22Rv1 (cell line): ENCODE measurements at regions not wholly inside any gene's neighbourhood (a gene's known extent, or its start where the extent isn't known, plus 50 kb on each side); places are given as distances from the start of the nearest gene placed in this dataset.

ENCODE experiments used
- ZFX ChIP-seq: fragments of 450-650 bp; IDR thresholded peaks from 2 replicates; pipeline ENCODE4 v1.6.1; 2017; ENCODE audit warnings: antibody characterized with exemption, borderline replicate concordance
- TF ChIP-seq, protein P1 (sequence below): fragments of 450-650 bp; IDR thresholded peaks from 2 replicates; pipeline ENCODE4 v1.5.1; 2017; ENCODE audit warnings: mild to moderate bottlenecking

DNA sequence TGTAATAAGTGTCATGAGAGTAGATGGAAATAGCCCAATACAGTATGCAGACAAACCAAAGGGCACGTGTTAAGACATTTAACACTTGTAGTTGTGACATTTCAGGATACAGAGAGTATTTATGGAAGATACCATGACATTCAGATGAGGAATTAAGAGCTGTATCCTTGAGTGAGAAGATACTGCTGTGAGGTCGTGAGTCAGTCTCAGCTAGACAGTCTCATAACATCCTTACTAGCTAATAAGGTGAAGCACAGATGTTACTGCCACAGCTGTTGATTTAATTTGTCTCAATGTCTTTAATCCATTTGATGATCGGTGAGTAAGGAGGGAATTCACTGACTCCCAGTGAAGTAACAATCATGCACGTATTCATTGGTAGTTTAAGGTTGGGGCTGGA, 288.0 kb upstream of the AKR1E2 start:
- TF ChIP-seq, protein P1, sequence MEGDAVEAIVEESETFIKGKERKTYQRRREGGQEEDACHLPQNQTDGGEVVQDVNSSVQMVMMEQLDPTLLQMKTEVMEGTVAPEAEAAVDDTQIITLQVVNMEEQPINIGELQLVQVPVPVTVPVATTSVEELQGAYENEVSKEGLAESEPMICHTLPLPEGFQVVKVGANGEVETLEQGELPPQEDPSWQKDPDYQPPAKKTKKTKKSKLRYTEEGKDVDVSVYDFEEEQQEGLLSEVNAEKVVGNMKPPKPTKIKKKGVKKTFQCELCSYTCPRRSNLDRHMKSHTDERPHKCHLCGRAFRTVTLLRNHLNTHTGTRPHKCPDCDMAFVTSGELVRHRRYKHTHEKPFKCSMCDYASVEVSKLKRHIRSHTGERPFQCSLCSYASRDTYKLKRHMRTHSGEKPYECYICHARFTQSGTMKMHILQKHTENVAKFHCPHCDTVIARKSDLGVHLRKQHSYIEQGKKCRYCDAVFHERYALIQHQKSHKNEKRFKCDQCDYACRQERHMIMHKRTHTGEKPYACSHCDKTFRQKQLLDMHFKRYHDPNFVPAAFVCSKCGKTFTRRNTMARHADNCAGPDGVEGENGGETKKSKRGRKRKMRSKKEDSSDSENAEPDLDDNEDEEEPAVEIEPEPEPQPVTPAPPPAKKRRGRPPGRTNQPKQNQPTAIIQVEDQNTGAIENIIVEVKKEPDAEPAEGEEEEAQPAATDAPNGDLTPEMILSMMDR: no peak
- TF ChIP-seq ZFX: no peak
